GM12878 (cell line): ENCODE measurements at regions not wholly inside any gene's neighbourhood (a gene's known extent, or its start where the extent isn't known, plus 50 kb on each side); places are given as distances from the start of the nearest gene placed in this dataset.

Experiments used
- ATAC-seq: fragments of 200-7000 bp; cut with Tn5 transposase; 3 replicates; pipeline ENCODE4 v1.9.1; 2020; ENCODE audit warnings: mild to moderate bottlenecking, moderate library complexity
- BruUV-seq: library from RNA; stranded (reverse); fragments of 400-500 nt; replicated peaks from 2 replicates; lab custom pipeline; 2021; lab: Mats Ljungman, UMichigan
- CTCF ChIA-PET: fragments of 300-600 bp; sonication (Branson Sonifier 250); formaldehyde crosslinking; extraction: SDS; loops from one replicate; lab custom pipeline; 2021; ENCODE audit warnings: inconsistent platforms; lab: Yijun Ruan, JAX
- POLR2A ChIA-PET: fragments of 350-600 bp; formaldehyde crosslinking; extraction: SDS; loops from one replicate; lab custom pipeline; 2021; ENCODE audit warnings: inconsistent platforms; lab: Charles Lee
- RAD21 ChIA-PET: fragments of 300-600 bp; sonication (Branson Sonifier 250); formaldehyde crosslinking; loops from one replicate; lab custom pipeline; 2023; ENCODE audit warnings: antibody characterized with exemption; ENCODE audit not compliant: unreplicated experiment; lab: Charles Lee
- SMC1A ChIA-PET: fragments of 300-600 bp; sonication (Branson Sonifier 250); formaldehyde crosslinking; loops from one replicate; lab custom pipeline; 2023; ENCODE audit not compliant: unreplicated experiment, uncharacterized antibody; lab: Charles Lee
- DNase-seq: peaks from one replicate; pipeline ENCODE4 v3.0.0-alpha.2; 2011; ENCODE audit warnings: low read depth, low spot score
- FAIRE-seq: peaks from 3 replicates; lab custom pipeline; 2011; peaks lifted over from hg19 to GRCh38; lab: Jason Lieb, UNC
- H2AFZ ChIP-seq: 2 replicates; pipeline ENCODE4 v1.6.0; 2011; ENCODE audit warnings: low read depth, low read length, control low read depth; ENCODE audit not compliant: control insufficient read depth
- H3K27ac ChIP-seq: 2 replicates; pipeline ENCODE4 v1.5.1; 2011; ENCODE audit warnings: control low read depth; ENCODE audit not compliant: control insufficient read depth, insufficient read depth
- H3K27me3 ChIP-seq, 2 experiments: replicated peaks in 1 of 2; 2 replicates each; pipeline versions ENCODE4 v1.6.0 to v1.6.1; 2011; ENCODE audit warnings: low read length in 1 of 2; ENCODE audit not compliant: control insufficient read depth in 2 of 2, insufficient read depth in 2 of 2
- H3K36me3 ChIP-seq, 2 experiments: 2 replicates each; pipeline ENCODE4 v1.5.1; 2011; ENCODE audit warnings: low read length in 1 of 2; ENCODE audit not compliant: control insufficient read depth in 2 of 2, insufficient read depth in 2 of 2
- H3K4me1 ChIP-seq: 2 replicates; pipeline ENCODE4 v1.6.1; 2011; ENCODE audit warnings: mild to moderate bottlenecking, low read length, moderate library complexity, mixed read lengths; ENCODE audit not compliant: control insufficient read depth, insufficient read depth
- H3K4me2 ChIP-seq: 2 replicates; pipeline ENCODE4 v1.6.0; 2011; ENCODE audit warnings: control low read depth; ENCODE audit not compliant: control insufficient read depth, insufficient read depth
- H3K4me3 ChIP-seq: fragments of 200-600 bp; sonication (generic); 2 replicates; pipeline ENCODE4 v1.5.1; 2016
- H3K79me2 ChIP-seq: 2 replicates; pipeline ENCODE4 v1.6.0; 2011; ENCODE audit warnings: low read length; ENCODE audit not compliant: control insufficient read depth, insufficient read depth
- H3K9ac ChIP-seq: 2 replicates; pipeline ENCODE4 v1.8.0; 2011; ENCODE audit warnings: low read length, control low read depth, mixed read lengths; ENCODE audit not compliant: control insufficient read depth, insufficient read depth
- H3K9me3 ChIP-seq: replicated peaks from 3 replicates; pipeline ENCODE4 v1.5.1; 2011; ENCODE audit warnings: mild to moderate bottlenecking, low read length; ENCODE audit not compliant: control insufficient read depth, insufficient read depth
- H4K20me1 ChIP-seq: 2 replicates; pipeline ENCODE4 v1.6.0; 2011; ENCODE audit not compliant: control insufficient read depth, insufficient read depth
- BCLAF1 ChIP-seq: fragments of 450-650 bp; IDR thresholded peaks from 2 replicates; pipeline ENCODE4 v1.6.1; 2017; ENCODE audit warnings: antibody characterized with exemption, mild to moderate bottlenecking, moderate library complexity
- CEBPB ChIP-seq, 2 experiments: fragments of 150-350 bp in 1 of 2; IDR thresholded peaks; 2 replicates each; pipeline ENCODE4 v1.6.1; 2012 to 2014; ENCODE audit warnings: low read depth in 2 of 2, low read length in 2 of 2, borderline replicate concordance in 1 of 2, inconsistent platforms in 1 of 2
- GATAD2B ChIP-seq: fragments of 450-650 bp; conservative IDR thresholded peaks from 2 replicates; pipeline ENCODE4 v1.6.1; 2017; ENCODE audit warnings: low read depth, mild to moderate bottlenecking, moderate library complexity
- JUNB ChIP-seq: IDR thresholded peaks from 2 replicates; pipeline ENCODE4 v1.6.1; 2016; ENCODE audit warnings: antibody characterized with exemption, mild to moderate bottlenecking
- NFIC ChIP-seq: IDR thresholded peaks from 2 replicates; pipeline ENCODE4 v1.6.1; 2012; ENCODE audit warnings: low read depth, mild to moderate bottlenecking, inconsistent platforms, low read length, moderate library complexity
- RUNX3 ChIP-seq: IDR thresholded peaks from 2 replicates; pipeline ENCODE4 v1.6.1; 2012; ENCODE audit warnings: low read length, inconsistent platforms
- SIX5 ChIP-seq: IDR thresholded peaks from 2 replicates; pipeline ENCODE4 v1.6.1; 2011; ENCODE audit warnings: mild to moderate bottlenecking, low read depth, low read length, moderate library complexity; ENCODE audit not compliant: severe bottlenecking
- SMAD1 ChIP-seq: fragments of 450-650 bp; IDR thresholded peaks from 2 replicates; pipeline ENCODE4 v1.6.1; 2018; ENCODE audit warnings: mild to moderate bottlenecking, low read depth; ENCODE audit not compliant: partially characterized antibody
- ZBTB33 ChIP-seq: fragments of 450-650 bp; IDR thresholded peaks from 2 replicates; pipeline ENCODE4 v1.6.1; 2017; ENCODE audit warnings: mild to moderate bottlenecking
- ZBTB4 ChIP-seq: fragments of 450-650 bp; formaldehyde crosslinking; IDR thresholded peaks from 2 replicates; pipeline ENCODE4 v1.4.0; 2022; ENCODE audit warnings: mild to moderate bottlenecking, moderate library complexity
- WGBS: methylation state at CpG from one replicate; pipeline ENCODE4 v1.1.6; 2016; ENCODE audit warnings: low lambda C conversion rate; ENCODE audit not compliant: insufficient replicate concordance, insufficient coverage; ENCODE audit errors: missing lambda C conversion rate; 5-methylcytosine and 5-hydroxymethylcytosine counted together
- in situ Hi-C: fragments of 300-500 bp; cut with MboI; formaldehyde crosslinking; loops from 9 replicates; pipeline ENCODE4 v1.14.3; 2018; ENCODE audit warnings: mixed read lengths
- intact Hi-C: fragments of 100-400 bp; cut with micrococcal nuclease; formaldehyde crosslinking; loops from one replicate; pipeline ENCODE4 v1.14.2; 2022; ENCODE audit not compliant: unreplicated experiment

- H4K20me1 ChIP-seq, result no peaks in the 10 kb centered on the region
- ChIA-PET CTCF (no interaction called here), POLR2A (no interaction called here)
- DNase-seq, result no peak
- H3K9ac ChIP-seq, result no peak overlapping the region
- H3K27me3 ChIP-seq, result no peaks in the 10 kb centered on the region
- peak; percentile 66 for TF ChIP-seq JUNB
- no peak for TF ChIP-seq SMAD1
- TF ChIP-seq NFIC, result peak; percentile 52; the same call in 1 of the 2 replicates
- TF ChIP-seq, all 136 proteins: peak for 2
- ChIA-PET SMC1A (no interaction called here), RAD21 (no interaction called here)
- no peak overlapping the region for H3K27ac ChIP-seq
- no peak overlapping the region for H3K4me2 ChIP-seq
- intact Hi-C loops (no loop called here), in situ Hi-C loops (no loop called here)
- no TSS peak for BruUV-seq
- ATAC-seq (no peak; the same call in 2 of the 3 replicates), FAIRE-seq (no peak)
- no peak overlapping the region for H3K4me3 ChIP-seq
- no peaks in the 10 kb centered on the region for H3K9me3 ChIP-seq
- H3K79me2 ChIP-seq, result no peaks in the 10 kb centered on the region
- H2AFZ ChIP-seq, result no peak overlapping the region
- H3K36me3 ChIP-seq, result no peaks in the 10 kb centered on the region
- 28% methylated on average over 1 of the region's 1 CpG for WGBS
- no peaks in the 10 kb centered on the region for H3K4me1 ChIP-seq
Observed at GRCh38 chr7:10316488-10316887, 657.2 kb upstream of the PHF14 start.

GRCh38 chr7:10325395-10325794, 648.3 kb upstream of the PHF14 start:
- no peak overlapping the region for H3K9ac ChIP-seq
- POLR2A ChIA-PET, result no interaction called here
- FAIRE-seq, result no peak
- intact Hi-C loops (no loop called here), in situ Hi-C loops (no loop called here)
- no peaks in the 10 kb centered on the region for H3K36me3 ChIP-seq
- no peaks in the 10 kb centered on the region for H4K20me1 ChIP-seq
- no peak overlapping the region for H3K4me3 ChIP-seq
- no peaks in the 10 kb centered on the region for H3K79me2 ChIP-seq
- no peak overlapping the region for H3K27ac ChIP-seq
- BruUV-seq, result no TSS peak
- CTCF ChIA-PET, result no interaction called here
- DNase-seq, result no peak
- SMC1A ChIA-PET, result no interaction called here
- no peaks in the 10 kb centered on the region for H3K4me1 ChIP-seq
- RAD21 ChIA-PET, result no interaction called here
- no peaks in the 10 kb centered on the region for H3K9me3 ChIP-seq
- no peak overlapping the region for H3K4me2 ChIP-seq
- ATAC-seq, result no peak
- 0% methylated on average over 2 of the region's 2 CpGs for WGBS
- H3K27me3 ChIP-seq, result no peaks in the 10 kb centered on the region
- H2AFZ ChIP-seq, result no peak overlapping the region
- TF ChIP-seq GATAD2B (no peak), BCLAF1 (no peak), RUNX3 (no peak), CEBPB (IDR thresholded peaks at IDR 0.05; ENCODE audit: borderline replicate concordance in 1 of 2, low read depth in 2 of 2, low read length in 2 of 2) (no peak), SIX5 (no peak), ZBTB4 (CRISPR knock-in tag) (no peak), SMAD1 (no peak), ZBTB33 (no peak)
